ENCODE measurements at regions not wholly inside any gene's neighbourhood (a gene's known extent, or its start where the extent isn't known, plus 50 kb on each side); places are given as distances from the start of the nearest gene placed in this dataset.

DNA sequence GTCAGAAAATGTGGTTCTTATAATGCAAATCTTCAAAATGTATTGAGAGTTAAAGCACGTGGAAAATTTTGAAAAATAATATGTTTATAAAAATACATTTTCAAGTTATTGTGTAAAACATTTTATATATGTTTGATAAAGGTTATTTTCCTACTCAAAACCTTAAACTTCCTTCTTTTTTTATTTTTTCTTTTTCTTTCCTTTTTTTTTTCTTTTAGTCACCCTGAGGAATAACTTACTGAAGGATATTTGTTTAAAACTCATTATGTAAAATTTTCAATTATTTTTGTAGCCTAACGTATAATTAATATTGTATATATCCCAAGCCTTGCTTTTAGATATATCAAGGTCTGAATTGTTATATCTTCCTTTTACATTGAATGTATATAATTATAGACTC is 346.8 kb upstream of the GYPC start:
- no peak for TF ChIP-seq ZNF219 (CRISPR knock-in tag; IDR thresholded peaks at IDR 0.05; ENCODE audit: borderline replicate concordance)
- TF ChIP-seq, protein P1, sequence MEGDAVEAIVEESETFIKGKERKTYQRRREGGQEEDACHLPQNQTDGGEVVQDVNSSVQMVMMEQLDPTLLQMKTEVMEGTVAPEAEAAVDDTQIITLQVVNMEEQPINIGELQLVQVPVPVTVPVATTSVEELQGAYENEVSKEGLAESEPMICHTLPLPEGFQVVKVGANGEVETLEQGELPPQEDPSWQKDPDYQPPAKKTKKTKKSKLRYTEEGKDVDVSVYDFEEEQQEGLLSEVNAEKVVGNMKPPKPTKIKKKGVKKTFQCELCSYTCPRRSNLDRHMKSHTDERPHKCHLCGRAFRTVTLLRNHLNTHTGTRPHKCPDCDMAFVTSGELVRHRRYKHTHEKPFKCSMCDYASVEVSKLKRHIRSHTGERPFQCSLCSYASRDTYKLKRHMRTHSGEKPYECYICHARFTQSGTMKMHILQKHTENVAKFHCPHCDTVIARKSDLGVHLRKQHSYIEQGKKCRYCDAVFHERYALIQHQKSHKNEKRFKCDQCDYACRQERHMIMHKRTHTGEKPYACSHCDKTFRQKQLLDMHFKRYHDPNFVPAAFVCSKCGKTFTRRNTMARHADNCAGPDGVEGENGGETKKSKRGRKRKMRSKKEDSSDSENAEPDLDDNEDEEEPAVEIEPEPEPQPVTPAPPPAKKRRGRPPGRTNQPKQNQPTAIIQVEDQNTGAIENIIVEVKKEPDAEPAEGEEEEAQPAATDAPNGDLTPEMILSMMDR (IDR thresholded peaks at IDR 0.05), result no peak
- TF ChIP-seq, protein P2, sequence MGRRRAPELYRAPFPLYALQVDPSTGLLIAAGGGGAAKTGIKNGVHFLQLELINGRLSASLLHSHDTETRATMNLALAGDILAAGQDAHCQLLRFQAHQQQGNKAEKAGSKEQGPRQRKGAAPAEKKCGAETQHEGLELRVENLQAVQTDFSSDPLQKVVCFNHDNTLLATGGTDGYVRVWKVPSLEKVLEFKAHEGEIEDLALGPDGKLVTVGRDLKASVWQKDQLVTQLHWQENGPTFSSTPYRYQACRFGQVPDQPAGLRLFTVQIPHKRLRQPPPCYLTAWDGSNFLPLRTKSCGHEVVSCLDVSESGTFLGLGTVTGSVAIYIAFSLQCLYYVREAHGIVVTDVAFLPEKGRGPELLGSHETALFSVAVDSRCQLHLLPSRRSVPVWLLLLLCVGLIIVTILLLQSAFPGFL (CRISPR knock-in tag; IDR thresholded peaks at IDR 0.05; ENCODE audit: borderline replicate concordance), result no peak
- TF ChIP-seq, protein P3, sequence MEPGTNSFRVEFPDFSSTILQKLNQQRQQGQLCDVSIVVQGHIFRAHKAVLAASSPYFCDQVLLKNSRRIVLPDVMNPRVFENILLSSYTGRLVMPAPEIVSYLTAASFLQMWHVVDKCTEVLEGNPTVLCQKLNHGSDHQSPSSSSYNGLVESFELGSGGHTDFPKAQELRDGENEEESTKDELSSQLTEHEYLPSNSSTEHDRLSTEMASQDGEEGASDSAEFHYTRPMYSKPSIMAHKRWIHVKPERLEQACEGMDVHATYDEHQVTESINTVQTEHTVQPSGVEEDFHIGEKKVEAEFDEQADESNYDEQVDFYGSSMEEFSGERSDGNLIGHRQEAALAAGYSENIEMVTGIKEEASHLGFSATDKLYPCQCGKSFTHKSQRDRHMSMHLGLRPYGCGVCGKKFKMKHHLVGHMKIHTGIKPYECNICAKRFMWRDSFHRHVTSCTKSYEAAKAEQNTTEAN (CRISPR knock-in tag; IDR thresholded peaks at IDR 0.05), result no peak
- no peak for TF ChIP-seq STAT6 (CRISPR knock-in tag; conservative IDR thresholded peaks at IDR 0.05; ENCODE audit: low read depth)
- TF ChIP-seq NFE2L1 (CRISPR knock-in tag; IDR thresholded peaks at IDR 0.05), result no peak
- TF ChIP-seq, protein P4, sequence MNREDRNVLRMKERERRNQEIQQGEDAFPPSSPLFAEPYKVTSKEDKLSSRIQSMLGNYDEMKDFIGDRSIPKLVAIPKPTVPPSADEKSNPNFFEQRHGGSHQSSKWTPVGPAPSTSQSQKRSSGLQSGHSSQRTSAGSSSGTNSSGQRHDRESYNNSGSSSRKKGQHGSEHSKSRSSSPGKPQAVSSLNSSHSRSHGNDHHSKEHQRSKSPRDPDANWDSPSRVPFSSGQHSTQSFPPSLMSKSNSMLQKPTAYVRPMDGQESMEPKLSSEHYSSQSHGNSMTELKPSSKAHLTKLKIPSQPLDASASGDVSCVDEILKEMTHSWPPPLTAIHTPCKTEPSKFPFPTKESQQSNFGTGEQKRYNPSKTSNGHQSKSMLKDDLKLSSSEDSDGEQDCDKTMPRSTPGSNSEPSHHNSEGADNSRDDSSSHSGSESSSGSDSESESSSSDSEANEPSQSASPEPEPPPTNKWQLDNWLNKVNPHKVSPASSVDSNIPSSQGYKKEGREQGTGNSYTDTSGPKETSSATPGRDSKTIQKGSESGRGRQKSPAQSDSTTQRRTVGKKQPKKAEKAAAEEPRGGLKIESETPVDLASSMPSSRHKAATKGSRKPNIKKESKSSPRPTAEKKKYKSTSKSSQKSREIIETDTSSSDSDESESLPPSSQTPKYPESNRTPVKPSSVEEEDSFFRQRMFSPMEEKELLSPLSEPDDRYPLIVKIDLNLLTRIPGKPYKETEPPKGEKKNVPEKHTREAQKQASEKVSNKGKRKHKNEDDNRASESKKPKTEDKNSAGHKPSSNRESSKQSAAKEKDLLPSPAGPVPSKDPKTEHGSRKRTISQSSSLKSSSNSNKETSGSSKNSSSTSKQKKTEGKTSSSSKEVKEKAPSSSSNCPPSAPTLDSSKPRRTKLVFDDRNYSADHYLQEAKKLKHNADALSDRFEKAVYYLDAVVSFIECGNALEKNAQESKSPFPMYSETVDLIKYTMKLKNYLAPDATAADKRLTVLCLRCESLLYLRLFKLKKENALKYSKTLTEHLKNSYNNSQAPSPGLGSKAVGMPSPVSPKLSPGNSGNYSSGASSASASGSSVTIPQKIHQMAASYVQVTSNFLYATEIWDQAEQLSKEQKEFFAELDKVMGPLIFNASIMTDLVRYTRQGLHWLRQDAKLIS (CRISPR knock-in tag; IDR thresholded peaks at IDR 0.05; ENCODE audit: borderline replicate concordance), result no peak
- TF ChIP-seq, protein P5, sequence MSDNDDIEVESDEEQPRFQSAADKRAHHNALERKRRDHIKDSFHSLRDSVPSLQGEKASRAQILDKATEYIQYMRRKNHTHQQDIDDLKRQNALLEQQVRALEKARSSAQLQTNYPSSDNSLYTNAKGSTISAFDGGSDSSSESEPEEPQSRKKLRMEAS (CRISPR knock-in tag; IDR thresholded peaks at IDR 0.05), result no peak
- TF ChIP-seq ARID4B (CRISPR knock-in tag; IDR thresholded peaks at IDR 0.05; ENCODE audit: borderline replicate concordance), result no peak
- no peak for TF ChIP-seq MXD4 (CRISPR knock-in tag; IDR thresholded peaks at IDR 0.05; ENCODE audit: borderline replicate concordance)
- TF ChIP-seq FOXK1 (CRISPR knock-in tag; IDR thresholded peaks at IDR 0.05), result no peak

Measured in WTC11 (cell line).